SK-N-SH treated with all-trans-retinoic acid at 6 μM for 48 hours (cell line): ENCODE measurements at regions not wholly inside any gene's neighbourhood (a gene's known extent, or its start where the extent isn't known, plus 50 kb on each side); places are given as distances from the start of the nearest gene placed in this dataset.
"Not testable (repeated sequence)": the region's sequence is repeated elsewhere in the genome, so short reads cannot be mapped to it uniquely, and the experiment has no call there.

Experiments used
- ARNTL ChIP-seq: fragments of 450-650 bp; formaldehyde crosslinking; IDR thresholded peaks from 2 replicates; pipeline ENCODE4 v1.5.0; 2020; ENCODE audit warnings: low read depth, mild to moderate bottlenecking, moderate library complexity, borderline replicate concordance
- CREB5 ChIP-seq: fragments of 250-450 bp; sonication (Bioruptor Pico); IDR thresholded peaks from 2 replicates; pipeline ENCODE4 v1.5.1; 2020; ENCODE audit warnings: low read depth, mild to moderate bottlenecking, moderate library complexity
- ESRRG ChIP-seq: fragments of 250-450 bp; sonication (Bioruptor Pico); IDR thresholded peaks from 2 replicates; pipeline ENCODE4 v1.6.1; 2021; ENCODE audit warnings: mild to moderate bottlenecking
- ISL1 ChIP-seq: fragments of 250-450 bp; sonication (Bioruptor Pico); IDR thresholded peaks from 2 replicates; pipeline ENCODE4 v2.1.2; 2022; ENCODE audit warnings: mild to moderate bottlenecking, moderate library complexity
- PATZ1 ChIP-seq: fragments of 250-450 bp; sonication (Bioruptor Pico); IDR thresholded peaks from 2 replicates; pipeline ENCODE4 v1.8.0; 2020; ENCODE audit warnings: mild to moderate bottlenecking, moderate library complexity, borderline replicate concordance
- POU6F1 ChIP-seq: fragments of 250-450 bp; sonication (Bioruptor Pico); IDR thresholded peaks from 2 replicates; pipeline ENCODE4 v1.8.0; 2021; ENCODE audit warnings: low read depth, mild to moderate bottlenecking, moderate library complexity, borderline replicate concordance
- PPARA ChIP-seq: fragments of 250-450 bp; sonication (Bioruptor Pico); IDR thresholded peaks from 2 replicates; pipeline ENCODE4 v1.5.0; 2020; ENCODE audit warnings: mild to moderate bottlenecking, borderline replicate concordance
- SNAI2 ChIP-seq: fragments of 250-450 bp; sonication (Bioruptor Pico); IDR thresholded peaks from 2 replicates; pipeline ENCODE4 v1.5.0; 2020; ENCODE audit warnings: mild to moderate bottlenecking, moderate library complexity
- TOX ChIP-seq: fragments of 250-450 bp; sonication (Bioruptor Pico); IDR thresholded peaks from 2 replicates; pipeline ENCODE4 v1.8.0; 2021; ENCODE audit warnings: mild to moderate bottlenecking, moderate library complexity, borderline replicate concordance
- TSHZ2 ChIP-seq: fragments of 250-450 bp; sonication (Bioruptor Pico); IDR thresholded peaks from 2 replicates; pipeline ENCODE4 v1.5.0; 2020; ENCODE audit warnings: mild to moderate bottlenecking, moderate library complexity
- ZC3H10 ChIP-seq: fragments of 250-450 bp; sonication (Bioruptor Pico); IDR thresholded peaks from 2 replicates; pipeline ENCODE4 v1.5.1; 2021; ENCODE audit warnings: mild to moderate bottlenecking, moderate library complexity
- ZFP30 ChIP-seq: fragments of 450-650 bp; formaldehyde crosslinking; IDR thresholded peaks from 2 replicates; pipeline ENCODE4 v1.5.0; 2022; ENCODE audit warnings: mild to moderate bottlenecking, moderate library complexity
- ZNF70 ChIP-seq: fragments of 450-650 bp; formaldehyde crosslinking; IDR thresholded peaks from 2 replicates; pipeline ENCODE4 v1.5.0; 2020; ENCODE audit warnings: mild to moderate bottlenecking, moderate library complexity

- TF ChIP-seq ISL1 (CRISPR knock-in tag); CREB5 (CRISPR knock-in tag); ARNTL (CRISPR knock-in tag); TSHZ2 (CRISPR knock-in tag); PATZ1 (CRISPR knock-in tag); ZFP30; PPARA; ZC3H10 (CRISPR knock-in tag); ESRRG (CRISPR knock-in tag); ZNF70 (CRISPR knock-in tag); SNAI2 (CRISPR knock-in tag); POU6F1 (CRISPR knock-in tag); TOX: not testable (repeated sequence)
Observed at GRCh38 chr4:77279114-77279513, 122.1 kb downstream of the CCNG2 start.
